SK-N-SH treated with all-trans-retinoic acid at 6 μM for 48 hours (cell line): ENCODE measurements at regions not wholly inside any gene's neighbourhood (a gene's known extent, or its start where the extent isn't known, plus 50 kb on each side); places are given as distances from the start of the nearest gene placed in this dataset.

Experiments used
- ATAC-seq: fragments of 200-7000 bp; cut with Tn5 transposase; 3 replicates; pipeline ENCODE4 v1.9.1; 2020; ENCODE audit warnings: mild to moderate bottlenecking, moderate library complexity
- BACH2 ChIP-seq: fragments of 250-450 bp; sonication (Bioruptor Pico); IDR thresholded peaks from 2 replicates; pipeline ENCODE4 v1.9.0; 2021; ENCODE audit warnings: mild to moderate bottlenecking, borderline replicate concordance
- CSDC2 ChIP-seq: fragments of 250-450 bp; sonication (Bioruptor Pico); IDR thresholded peaks from 2 replicates; pipeline ENCODE4 v1.5.0; 2020; ENCODE audit warnings: mild to moderate bottlenecking, moderate library complexity
- ESRRG ChIP-seq: fragments of 250-450 bp; sonication (Bioruptor Pico); IDR thresholded peaks from 2 replicates; pipeline ENCODE4 v1.6.1; 2021; ENCODE audit warnings: mild to moderate bottlenecking
- GLIS3 ChIP-seq: fragments of 250-450 bp; sonication (Bioruptor Pico); IDR thresholded peaks from 2 replicates; pipeline ENCODE4 v1.5.0; 2020; ENCODE audit warnings: mild to moderate bottlenecking, moderate library complexity
- ISL1 ChIP-seq: fragments of 250-450 bp; sonication (Bioruptor Pico); IDR thresholded peaks from 2 replicates; pipeline ENCODE4 v2.1.2; 2022; ENCODE audit warnings: mild to moderate bottlenecking, moderate library complexity
- OSR1 ChIP-seq: fragments of 250-450 bp; sonication (Bioruptor Pico); IDR thresholded peaks from 2 replicates; pipeline ENCODE4 v1.8.0; 2022; ENCODE audit warnings: moderate library complexity, mild to moderate bottlenecking, inconsistent platforms
- PATZ1 ChIP-seq: fragments of 250-450 bp; sonication (Bioruptor Pico); IDR thresholded peaks from 2 replicates; pipeline ENCODE4 v1.8.0; 2020; ENCODE audit warnings: mild to moderate bottlenecking, moderate library complexity, borderline replicate concordance
- PPARA ChIP-seq: fragments of 250-450 bp; sonication (Bioruptor Pico); IDR thresholded peaks from 2 replicates; pipeline ENCODE4 v1.5.0; 2020; ENCODE audit warnings: mild to moderate bottlenecking, borderline replicate concordance
- RARB ChIP-seq: fragments of 250-450 bp; sonication (Bioruptor Pico); IDR thresholded peaks from 2 replicates; pipeline ENCODE4 v1.8.0; 2021; ENCODE audit warnings: mild to moderate bottlenecking, moderate library complexity
- SNAI2 ChIP-seq: fragments of 250-450 bp; sonication (Bioruptor Pico); IDR thresholded peaks from 2 replicates; pipeline ENCODE4 v1.5.0; 2020; ENCODE audit warnings: mild to moderate bottlenecking, moderate library complexity
- TCF4 ChIP-seq: fragments of 250-450 bp; sonication (Bioruptor Pico); IDR thresholded peaks from 2 replicates; pipeline ENCODE4 v1.8.0; 2021; ENCODE audit warnings: mild to moderate bottlenecking, moderate library complexity, borderline replicate concordance
- TOX ChIP-seq: fragments of 250-450 bp; sonication (Bioruptor Pico); IDR thresholded peaks from 2 replicates; pipeline ENCODE4 v1.8.0; 2021; ENCODE audit warnings: mild to moderate bottlenecking, moderate library complexity, borderline replicate concordance
- TSHZ2 ChIP-seq: fragments of 250-450 bp; sonication (Bioruptor Pico); IDR thresholded peaks from 2 replicates; pipeline ENCODE4 v1.5.0; 2020; ENCODE audit warnings: mild to moderate bottlenecking, moderate library complexity
- ZC3H10 ChIP-seq: fragments of 250-450 bp; sonication (Bioruptor Pico); IDR thresholded peaks from 2 replicates; pipeline ENCODE4 v1.5.1; 2021; ENCODE audit warnings: mild to moderate bottlenecking, moderate library complexity
- ZFP3 ChIP-seq: fragments of 250-450 bp; sonication (Bioruptor Pico); IDR thresholded peaks from 2 replicates; pipeline ENCODE4 v1.5.0; 2020; ENCODE audit warnings: mild to moderate bottlenecking, moderate library complexity
- ZFP30 ChIP-seq: fragments of 450-650 bp; formaldehyde crosslinking; IDR thresholded peaks from 2 replicates; pipeline ENCODE4 v1.5.0; 2022; ENCODE audit warnings: mild to moderate bottlenecking, moderate library complexity
- ZNF565 ChIP-seq: fragments of 450-650 bp; formaldehyde crosslinking; conservative IDR thresholded peaks from 2 replicates; pipeline ENCODE4 v1.5.0; 2020; ENCODE audit warnings: low read depth, mild to moderate bottlenecking, moderate library complexity
- ZNF8 ChIP-seq: fragments of 450-650 bp; formaldehyde crosslinking; IDR thresholded peaks from 2 replicates; pipeline ENCODE4 v1.5.0; 2020; ENCODE audit warnings: mild to moderate bottlenecking, moderate library complexity
- TF ChIP-seq, protein P1 (sequence below): fragments of 250-450 bp; sonication (Bioruptor Pico); IDR thresholded peaks from 2 replicates; pipeline ENCODE4 v1.5.1; 2021; ENCODE audit warnings: mild to moderate bottlenecking, moderate library complexity
- TF ChIP-seq, protein P2 (sequence below): fragments of 250-450 bp; sonication (Bioruptor Pico); IDR thresholded peaks from 2 replicates; pipeline ENCODE4 v1.8.0; 2021; ENCODE audit warnings: low read depth, mild to moderate bottlenecking, moderate library complexity, borderline replicate concordance
- TF ChIP-seq, protein P3 (sequence below): fragments of 250-450 bp; sonication (Bioruptor Pico); IDR thresholded peaks from 2 replicates; pipeline ENCODE4 v1.5.1; 2020; ENCODE audit warnings: low read depth, mild to moderate bottlenecking, moderate library complexity

GRCh38 chr13:44808185-44808584 lies 181.1 kb downstream of the NUFIP1 start (continued):
- TF ChIP-seq PPARA (CRISPR knock-in tag) (no peak), ZFP3 (CRISPR knock-in tag) (no peak), ZNF8 (CRISPR knock-in tag) (no peak), RARB (CRISPR knock-in tag) (no peak), OSR1 (no peak)
- TF ChIP-seq, protein P1, sequence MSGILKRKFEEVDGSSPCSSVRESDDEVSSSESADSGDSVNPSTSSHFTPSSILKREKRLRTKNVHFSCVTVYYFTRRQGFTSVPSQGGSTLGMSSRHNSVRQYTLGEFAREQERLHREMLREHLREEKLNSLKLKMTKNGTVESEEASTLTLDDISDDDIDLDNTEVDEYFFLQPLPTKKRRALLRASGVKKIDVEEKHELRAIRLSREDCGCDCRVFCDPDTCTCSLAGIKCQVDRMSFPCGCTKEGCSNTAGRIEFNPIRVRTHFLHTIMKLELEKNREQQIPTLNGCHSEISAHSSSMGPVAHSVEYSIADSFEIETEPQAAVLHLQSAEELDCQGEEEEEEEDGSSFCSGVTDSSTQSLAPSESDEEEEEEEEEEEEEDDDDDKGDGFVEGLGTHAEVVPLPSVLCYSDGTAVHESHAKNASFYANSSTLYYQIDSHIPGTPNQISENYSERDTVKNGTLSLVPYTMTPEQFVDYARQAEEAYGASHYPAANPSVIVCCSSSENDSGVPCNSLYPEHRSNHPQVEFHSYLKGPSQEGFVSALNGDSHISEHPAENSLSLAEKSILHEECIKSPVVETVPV (CRISPR knock-in tag): no peak

- TF ChIP-seq ISL1 (CRISPR knock-in tag): no peak
- no peak for TF ChIP-seq ZC3H10 (CRISPR knock-in tag)
- no peak for TF ChIP-seq TSHZ2 (CRISPR knock-in tag)
- no peak for TF ChIP-seq CSDC2 (CRISPR knock-in tag)
- no peak for TF ChIP-seq PATZ1 (CRISPR knock-in tag)
- no peak for TF ChIP-seq ZFP3 (CRISPR knock-in tag)
- TF ChIP-seq ESRRG (CRISPR knock-in tag): no peak
- TF ChIP-seq TOX (CRISPR knock-in tag): no peak
- TF ChIP-seq GLIS3: no peak
- TF ChIP-seq, all 23 proteins: peak for 0
- ATAC-seq: no peak
Measured at GRCh38 chr13:44807449-44808034, 181.7 kb downstream of the NUFIP1 start.

GRCh38 chr13:44806826-44807225 lies 182.4 kb downstream of the NUFIP1 start:
- TF ChIP-seq, protein P2, sequence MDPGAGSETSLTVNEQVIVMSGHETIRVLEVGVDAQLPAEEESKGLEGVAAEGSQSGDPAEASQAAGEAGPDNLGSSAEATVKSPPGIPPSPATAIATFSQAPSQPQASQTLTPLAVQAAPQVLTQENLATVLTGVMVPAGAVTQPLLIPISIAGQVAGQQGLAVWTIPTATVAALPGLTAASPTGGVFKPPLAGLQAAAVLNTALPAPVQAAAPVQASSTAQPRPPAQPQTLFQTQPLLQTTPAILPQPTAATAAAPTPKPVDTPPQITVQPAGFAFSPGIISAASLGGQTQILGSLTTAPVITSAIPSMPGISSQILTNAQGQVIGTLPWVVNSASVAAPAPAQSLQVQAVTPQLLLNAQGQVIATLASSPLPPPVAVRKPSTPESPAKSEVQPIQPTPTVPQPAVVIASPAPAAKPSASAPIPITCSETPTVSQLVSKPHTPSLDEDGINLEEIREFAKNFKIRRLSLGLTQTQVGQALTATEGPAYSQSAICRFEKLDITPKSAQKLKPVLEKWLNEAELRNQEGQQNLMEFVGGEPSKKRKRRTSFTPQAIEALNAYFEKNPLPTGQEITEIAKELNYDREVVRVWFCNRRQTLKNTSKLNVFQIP (CRISPR knock-in tag): no peak
- TF ChIP-seq ZFP3 (CRISPR knock-in tag): no peak
- TF ChIP-seq ZFP30 (CRISPR knock-in tag): no peak
- TF ChIP-seq, protein P3, sequence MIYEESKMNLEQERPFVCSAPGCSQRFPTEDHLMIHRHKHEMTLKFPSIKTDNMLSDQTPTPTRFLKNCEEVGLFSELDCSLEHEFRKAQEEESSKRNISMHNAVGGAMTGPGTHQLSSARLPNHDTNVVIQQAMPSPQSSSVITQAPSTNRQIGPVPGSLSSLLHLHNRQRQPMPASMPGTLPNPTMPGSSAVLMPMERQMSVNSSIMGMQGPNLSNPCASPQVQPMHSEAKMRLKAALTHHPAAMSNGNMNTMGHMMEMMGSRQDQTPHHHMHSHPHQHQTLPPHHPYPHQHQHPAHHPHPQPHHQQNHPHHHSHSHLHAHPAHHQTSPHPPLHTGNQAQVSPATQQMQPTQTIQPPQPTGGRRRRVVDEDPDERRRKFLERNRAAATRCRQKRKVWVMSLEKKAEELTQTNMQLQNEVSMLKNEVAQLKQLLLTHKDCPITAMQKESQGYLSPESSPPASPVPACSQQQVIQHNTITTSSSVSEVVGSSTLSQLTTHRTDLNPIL (CRISPR knock-in tag): no peak
- no peak for TF ChIP-seq ZNF565 (CRISPR knock-in tag)
- TF ChIP-seq BACH2 (CRISPR knock-in tag): no peak
- TF ChIP-seq TOX (CRISPR knock-in tag): no peak
- TF ChIP-seq ISL1 (CRISPR knock-in tag): no peak
- TF ChIP-seq PATZ1 (CRISPR knock-in tag): no peak
- TF ChIP-seq, protein P1 (CRISPR knock-in tag): no peak
- no peak for TF ChIP-seq TCF4 (CRISPR knock-in tag)
- no peak for TF ChIP-seq CSDC2 (CRISPR knock-in tag)
- TF ChIP-seq GLIS3: no peak
- TF ChIP-seq PPARA (CRISPR knock-in tag): no peak
- no peak for TF ChIP-seq SNAI2 (CRISPR knock-in tag)

More at GRCh38 chr13:44806826-44807225, 182.4 kb downstream of the NUFIP1 start:
- no peak for ATAC-seq
